RKO (cell line): ENCODE measurements at regions not wholly inside any gene's neighbourhood (a gene's known extent, or its start where the extent isn't known, plus 50 kb on each side); places are given as distances from the start of the nearest gene placed in this dataset.
"Not testable (repeated sequence)": the region's sequence is repeated elsewhere in the genome, so short reads cannot be mapped to it uniquely, and the experiment has no call there.

Experiments used
- DNase-seq: peaks from one replicate; pipeline ENCODE4 v3.0.0-alpha.2; 2016; ENCODE audit warnings: low spot score

DNA sequence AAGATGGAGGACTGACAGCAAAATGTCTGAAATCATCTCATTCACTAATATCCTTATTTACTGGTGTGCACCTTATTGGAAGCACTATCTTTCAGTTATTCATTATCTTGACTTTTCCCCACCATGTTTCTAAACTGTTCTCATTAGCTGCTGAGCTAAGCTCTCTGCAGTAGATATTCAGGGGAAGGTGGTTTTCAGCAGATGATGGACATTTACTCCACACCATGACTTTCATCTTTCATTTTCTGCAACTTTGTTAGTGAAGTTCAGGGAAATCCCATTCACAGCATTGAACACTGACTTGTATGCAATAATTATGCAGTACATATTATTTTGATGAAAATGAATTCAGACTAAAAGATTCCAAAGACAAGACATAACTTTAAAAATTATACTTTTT is 373.6 kb upstream of the FLRT2 start:
- no peak for DNase-seq

DNA sequence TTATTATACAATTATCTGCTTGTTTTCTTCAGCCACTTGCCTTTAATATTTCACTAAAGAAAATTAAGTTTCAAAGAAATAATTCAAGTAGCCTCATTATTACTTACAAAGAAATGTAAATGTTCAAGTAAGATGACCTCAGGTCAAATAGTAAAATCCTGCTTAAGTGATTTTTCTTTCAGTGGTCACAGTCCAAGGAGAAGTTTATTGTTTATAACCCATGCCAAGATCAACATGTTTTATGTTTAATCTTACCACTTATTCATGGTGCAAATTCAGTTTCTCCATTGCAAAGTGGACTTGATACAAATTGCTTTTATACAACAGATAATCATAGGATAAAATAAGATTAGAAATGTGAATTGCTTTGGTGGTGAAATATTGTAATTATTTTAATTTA is 370.2 kb upstream of the FLRT2 start:
- no peak for DNase-seq

DNA sequence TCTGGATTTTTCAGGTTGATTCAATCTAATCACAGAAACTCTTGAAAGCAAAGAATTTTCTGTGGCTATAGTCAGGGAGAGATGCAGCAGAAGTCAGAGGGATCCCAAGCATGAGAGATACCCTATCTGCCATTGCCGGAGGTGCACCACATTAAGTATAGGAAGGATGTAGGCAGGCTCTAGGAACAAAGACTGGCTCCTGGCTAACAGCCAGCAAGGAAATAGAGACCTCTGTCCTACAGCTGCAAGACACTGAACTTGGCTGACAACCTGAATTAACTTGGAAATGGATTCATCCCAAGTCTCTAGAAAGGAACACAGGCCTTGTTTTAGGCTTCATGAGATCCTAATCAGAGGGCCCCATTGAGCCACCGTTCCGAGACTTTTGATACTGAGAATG is 364.9 kb upstream of the FLRT2 start:
- no peak for DNase-seq

GRCh38 chr14:85169381-85169780 is 360.6 kb upstream of the FLRT2 start:
- no peak for DNase-seq

DNA sequence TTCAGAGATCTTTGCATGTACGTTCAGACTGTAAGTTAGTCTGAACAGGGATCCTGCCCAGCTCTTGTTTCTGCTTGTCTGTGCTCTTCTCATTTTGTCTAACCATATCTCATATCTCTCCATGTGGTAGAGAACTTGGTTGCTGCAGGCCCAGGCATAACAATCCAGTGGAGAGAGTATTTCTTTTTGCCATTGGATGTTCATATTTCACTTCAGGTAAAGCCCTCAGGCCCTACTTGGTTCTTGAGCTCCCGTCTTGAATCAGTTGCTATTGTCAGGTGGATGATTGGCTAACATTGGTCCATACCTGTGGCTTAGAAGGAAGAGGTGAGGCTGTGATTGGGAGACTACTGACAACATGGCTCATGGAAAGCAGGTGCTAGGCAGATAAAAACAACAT is 357.7 kb upstream of the FLRT2 start:
- no peak for DNase-seq

GRCh38 chr14:85172889-85173477 is 357.0 kb upstream of the FLRT2 start:
- no peak for DNase-seq

DNA sequence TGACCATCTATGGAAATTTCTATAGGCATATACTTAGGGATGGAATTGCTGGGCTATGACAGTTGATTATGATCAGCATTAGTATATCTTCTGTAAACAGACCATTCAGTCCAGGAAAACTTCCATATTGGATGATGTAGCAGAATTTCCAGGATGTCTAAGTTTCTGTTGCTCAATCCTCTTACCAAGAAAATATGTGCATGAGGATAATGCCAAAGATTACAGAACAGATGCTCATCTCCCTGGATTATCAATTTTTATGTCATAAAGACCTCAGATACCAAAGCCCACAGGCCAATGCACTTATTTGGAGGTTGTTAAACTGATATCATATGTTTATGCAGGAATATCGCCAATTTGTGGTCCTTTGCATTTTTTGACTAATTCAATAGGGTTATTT is 354.4 kb upstream of the FLRT2 start:
- DNase-seq: no peak

GRCh38 chr14:85178864-85179263 is 351.1 kb upstream of the FLRT2 start:
- DNase-seq: no peak

DNA sequence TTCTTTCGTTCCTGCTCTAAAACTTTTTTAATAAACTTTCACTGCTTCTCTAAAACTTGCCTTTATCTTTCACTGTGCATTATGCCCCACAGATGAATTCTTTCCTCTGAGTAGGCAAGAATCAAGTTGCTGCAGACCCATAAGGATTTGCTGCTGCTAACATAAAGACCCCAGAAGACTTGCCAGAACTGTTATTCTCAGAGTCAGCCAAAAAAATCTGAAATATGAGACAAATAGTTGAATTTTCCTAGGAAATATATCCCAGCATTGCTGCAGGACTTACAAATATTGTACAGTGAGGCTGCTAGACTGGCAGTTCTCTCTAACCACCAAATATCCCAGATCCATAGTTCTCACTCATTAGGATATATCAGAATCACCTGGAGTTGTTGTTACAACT is 349.1 kb upstream of the FLRT2 start:
- DNase-seq: no peak

GRCh38 chr14:85182282-85182681 is 347.7 kb upstream of the FLRT2 start:
- no peak for DNase-seq

DNA sequence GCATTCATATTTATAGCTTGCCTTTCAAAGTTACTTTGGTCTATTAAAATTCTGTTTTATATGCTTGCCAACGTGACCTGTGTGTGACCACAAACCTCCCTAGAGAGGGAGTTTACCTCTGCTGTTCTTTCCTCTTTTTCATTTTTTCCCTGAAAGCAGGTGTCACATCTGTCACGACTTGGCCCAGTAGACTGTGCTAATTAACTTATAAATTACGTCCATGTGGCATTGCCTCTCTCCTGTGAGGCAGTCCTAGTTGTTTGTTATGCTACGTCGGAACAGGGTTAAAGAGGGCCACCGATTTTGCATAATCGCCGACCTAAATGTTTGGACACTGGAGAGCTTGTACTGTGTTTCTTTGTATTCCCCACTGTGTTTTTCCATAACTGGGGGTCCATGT is 343.9 kb upstream of the FLRT2 start:
- no peak for DNase-seq

GRCh38 chr14:85187521-85187920 is 342.4 kb upstream of the FLRT2 start:
- DNase-seq: no peak

GRCh38 chr14:85188836-85189235 is 341.1 kb upstream of the FLRT2 start:
- DNase-seq: no peak

GRCh38 chr14:85189253-85189652 is 340.7 kb upstream of the FLRT2 start:
- DNase-seq: not testable (repeated sequence)

DNA sequence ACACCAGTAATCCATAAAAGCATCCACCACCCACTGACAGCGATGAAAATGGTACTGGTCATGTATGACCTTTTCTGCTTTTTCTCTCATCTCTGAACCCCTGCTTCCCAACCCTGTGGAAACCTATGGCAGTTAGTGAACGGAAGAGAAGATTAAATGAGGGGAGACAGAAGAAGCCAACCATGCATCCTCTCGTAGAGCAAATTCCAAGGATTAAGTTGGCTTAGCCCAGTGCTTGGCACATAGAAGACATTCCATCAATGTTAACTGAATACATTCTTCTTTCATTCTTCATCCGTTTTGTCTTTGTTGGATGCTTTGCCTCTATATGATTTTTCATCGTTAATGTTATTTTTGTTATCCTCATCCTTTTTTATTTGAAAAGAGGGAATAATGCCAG is 339.7 kb upstream of the FLRT2 start:
- DNase-seq: no peak

DNA sequence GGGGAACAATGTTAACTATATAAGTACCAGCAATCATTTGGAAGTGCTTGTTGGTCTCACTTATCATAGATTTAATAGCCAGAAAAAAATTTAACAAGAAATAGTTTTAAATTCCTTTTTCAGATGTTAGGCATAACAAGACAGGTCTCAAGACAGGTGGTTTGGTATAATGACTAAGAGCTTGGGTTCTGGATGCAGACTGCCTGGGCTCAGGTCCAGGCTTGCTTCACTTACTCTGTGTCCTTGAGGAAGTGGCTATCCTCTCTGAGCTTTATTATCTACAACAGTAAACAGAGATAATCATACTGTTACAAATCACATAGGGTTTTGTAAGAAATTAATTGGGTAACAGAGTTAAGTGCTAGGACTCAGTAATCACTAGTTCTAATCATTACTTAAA is 338.0 kb upstream of the FLRT2 start:
- no peak for DNase-seq

DNA sequence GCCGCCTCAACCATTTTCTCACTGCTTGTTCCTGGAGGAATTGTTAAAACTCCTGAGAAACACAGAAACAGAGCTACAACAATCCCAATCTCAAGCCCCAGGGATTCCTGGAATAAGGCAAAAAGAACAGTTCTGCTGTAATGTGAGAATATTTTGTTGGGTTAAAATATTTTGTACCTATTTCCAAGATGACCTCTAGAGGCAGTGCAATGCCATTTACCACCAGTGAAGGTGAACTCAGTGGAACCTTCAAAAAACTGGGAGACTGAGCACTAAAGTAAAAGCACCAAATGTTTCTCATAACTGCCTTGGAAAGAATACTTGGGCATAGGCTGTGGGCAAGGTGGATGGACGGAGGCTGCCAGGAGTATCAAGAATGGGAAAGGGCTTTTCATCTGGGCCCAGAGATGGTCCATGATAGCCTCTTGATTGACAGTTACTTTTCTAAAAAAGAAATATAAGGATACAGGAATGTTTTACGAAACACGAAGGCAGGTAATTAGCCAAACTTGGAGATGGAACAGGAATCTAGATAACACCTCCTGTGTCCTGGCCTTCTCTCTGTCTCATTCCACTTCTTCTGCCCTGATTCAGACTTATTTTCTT is 334.0 kb upstream of the FLRT2 start:
- no peak for DNase-seq

DNA sequence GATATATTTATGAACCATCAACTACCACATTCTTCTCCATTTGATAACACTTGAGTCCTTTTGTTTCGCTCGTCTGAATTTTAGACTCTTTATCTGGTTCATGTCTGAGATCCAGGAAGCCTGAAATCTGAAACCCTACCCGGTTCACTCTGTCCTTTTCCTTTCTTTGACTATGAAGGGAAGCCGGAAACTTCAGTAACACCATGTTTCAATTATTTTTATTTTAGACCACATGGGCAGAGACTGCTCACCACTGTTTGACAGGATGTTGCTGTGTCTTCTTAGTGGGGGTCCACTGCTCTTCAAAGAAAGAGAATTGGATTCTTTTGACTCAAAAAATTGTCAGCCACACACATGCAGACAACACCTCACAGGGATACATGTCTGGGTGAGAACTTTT is 331.9 kb upstream of the FLRT2 start:
- DNase-seq: no peak

GRCh38 chr14:85205875-85206274 is 324.1 kb upstream of the FLRT2 start:
- DNase-seq: no peak

DNA sequence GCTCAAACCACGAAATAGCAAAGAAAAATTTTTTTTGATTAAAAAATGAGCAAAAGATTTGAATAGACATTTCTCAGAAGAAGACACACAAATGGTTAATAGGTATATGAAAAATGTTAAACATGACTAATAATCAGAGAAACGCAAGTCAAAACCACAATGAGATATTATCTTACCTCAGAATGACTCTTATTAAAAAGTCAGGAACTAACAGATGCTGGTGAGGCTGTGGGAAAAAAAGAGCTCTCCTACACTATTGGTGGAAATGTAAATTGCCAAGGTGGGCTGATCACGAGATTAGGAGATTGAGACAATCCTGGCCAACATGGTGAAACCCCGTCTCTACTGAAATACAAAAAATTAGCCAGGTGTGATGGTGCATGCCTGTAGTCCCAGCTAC is 315.5 kb upstream of the FLRT2 start:
- DNase-seq: no peak

- DNase-seq: no peak
Observed at GRCh38 chr14:85217412-85217811, 312.5 kb upstream of the FLRT2 start.

DNA sequence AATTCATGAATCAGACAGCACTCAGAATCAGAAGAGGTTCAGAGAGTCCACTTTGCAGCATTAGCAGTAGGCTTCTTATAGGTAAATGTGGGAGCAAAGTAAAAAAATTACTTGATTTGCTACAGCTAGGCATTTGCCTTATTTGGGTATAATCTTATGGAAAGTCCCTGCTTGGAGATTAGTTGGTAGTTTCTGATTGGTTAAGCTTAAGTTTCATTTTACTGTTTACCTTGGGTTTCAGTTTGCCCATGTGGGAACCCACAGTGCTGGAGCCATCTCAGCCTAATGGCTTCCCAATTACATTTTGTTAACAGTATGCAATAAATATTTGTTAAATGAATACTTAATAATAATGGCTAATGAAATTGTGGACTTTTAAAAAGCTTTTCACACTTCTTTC is 311.0 kb upstream of the FLRT2 start:
- no peak for DNase-seq

DNA sequence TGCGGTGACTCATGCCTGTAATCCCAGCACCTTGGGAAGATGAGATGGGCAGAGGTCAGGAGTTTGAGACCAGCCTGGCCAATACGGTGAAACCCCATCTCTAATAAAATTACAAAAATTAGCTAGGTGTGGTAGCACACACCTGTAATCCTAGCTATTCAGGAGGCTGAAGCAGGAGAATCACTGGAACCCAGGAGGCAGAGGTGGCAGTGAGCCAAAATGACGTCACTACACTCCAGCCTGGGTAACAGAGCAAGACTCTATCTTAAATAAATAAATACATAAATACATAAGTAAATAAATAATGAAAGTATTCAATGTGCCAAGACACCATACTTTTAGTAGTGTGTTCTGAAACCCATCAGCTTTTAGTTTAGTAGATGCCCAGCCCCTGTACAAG is 308.1 kb upstream of the FLRT2 start:
- DNase-seq: no peak

GRCh38 chr14:85222341-85222740 is 307.6 kb upstream of the FLRT2 start:
- no peak for DNase-seq

DNA sequence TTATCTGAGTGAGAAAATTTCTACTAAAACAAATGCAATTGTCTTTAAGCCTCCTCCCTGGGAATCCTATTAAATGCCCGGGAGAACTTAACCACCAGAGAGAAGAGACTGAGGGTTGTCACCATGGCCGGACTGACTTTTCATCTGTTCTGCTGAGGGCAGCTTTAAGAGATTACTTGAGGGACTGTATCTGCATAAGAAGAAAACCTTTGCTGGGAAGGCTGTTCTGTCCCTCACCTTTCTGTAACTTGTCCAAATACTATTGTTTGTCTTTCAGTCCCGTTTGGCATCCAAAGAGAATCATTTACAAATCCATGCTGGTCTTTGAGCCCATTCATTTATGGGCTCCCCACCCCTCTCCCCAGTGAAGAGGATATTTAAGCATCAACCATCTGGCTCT is 306.3 kb upstream of the FLRT2 start:
- no peak for DNase-seq
